ENCODE measurements at regions not wholly inside any gene's neighbourhood (a gene's known extent, or its start where the extent isn't known, plus 50 kb on each side); places are given as distances from the start of the nearest gene placed in this dataset.

DNA sequence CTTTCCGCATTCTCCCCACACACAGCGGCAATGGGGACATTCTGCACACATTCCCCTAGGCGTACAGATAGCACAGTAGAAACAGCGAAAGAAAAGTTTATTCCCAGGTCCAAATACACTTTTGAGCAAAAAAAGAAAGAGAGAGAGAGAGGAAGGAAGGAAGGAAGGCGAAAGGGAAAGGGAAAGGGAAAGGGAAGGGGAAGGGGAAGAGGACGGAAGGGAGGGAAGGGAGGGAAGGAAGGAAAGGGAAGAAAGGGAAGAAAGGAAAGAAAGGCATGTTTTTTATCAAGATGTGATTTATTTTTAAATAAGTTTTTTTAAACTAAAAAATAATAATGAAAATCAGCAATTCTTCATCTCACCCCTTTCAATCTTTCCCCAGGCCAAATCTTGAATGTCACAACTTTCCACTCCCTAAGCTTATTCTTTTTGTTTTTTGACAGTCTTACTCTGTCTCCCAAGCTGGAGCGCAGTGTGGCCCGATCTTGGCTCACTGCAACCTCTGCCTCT is 281.7 kb downstream of the SKIDA1 start:
- no peak for TF ChIP-seq CTCF (IDR thresholded peaks at IDR 0.05)
- TF ChIP-seq POLR2AphosphoS5 (IDR thresholded peaks at IDR 0.05): no peak
- no peak for TF ChIP-seq POLR2A (IDR thresholded peaks at IDR 0.05)
- TF ChIP-seq EP300 (IDR thresholded peaks at IDR 0.05): no peak
